BLaER1 (cell line): ENCODE measurements at regions not wholly inside any gene's neighbourhood (a gene's known extent, or its start where the extent isn't known, plus 50 kb on each side); places are given as distances from the start of the nearest gene placed in this dataset.

Source experiments
- H3K27ac ChIP-seq: shearing (Covaris generic); formaldehyde crosslinking; 2 replicates; pipeline ENCODE4 v1.8.1; 2022
- H3K27me3 ChIP-seq: shearing (Covaris generic); formaldehyde crosslinking; 2 replicates; pipeline ENCODE4 v1.8.1; 2022
- H3K36me3 ChIP-seq: shearing (Covaris generic); formaldehyde crosslinking; 2 replicates; pipeline ENCODE4 v1.8.1; 2022
- H3K4me1 ChIP-seq: shearing (Covaris generic); formaldehyde crosslinking; 2 replicates; pipeline ENCODE4 v1.8.1; 2022
- H3K4me2 ChIP-seq: shearing (Covaris generic); formaldehyde crosslinking; 2 replicates; pipeline ENCODE4 v1.8.1; 2022
- H3K4me3 ChIP-seq: shearing (Covaris generic); formaldehyde crosslinking; 2 replicates; pipeline ENCODE4 v1.8.1; 2022
- H3K9ac ChIP-seq: shearing (Covaris generic); formaldehyde crosslinking; 2 replicates; pipeline ENCODE4 v1.8.1; 2022
- H3K9me3 ChIP-seq: shearing (Covaris generic); formaldehyde crosslinking; 2 replicates; pipeline ENCODE4 v1.8.1; 2022
- H4K20me1 ChIP-seq: shearing (Covaris generic); formaldehyde crosslinking; 2 replicates; pipeline ENCODE4 v1.8.1; 2022
- Cebpa-rat ChIP-seq: shearing (Covaris generic); IDR thresholded peaks from 2 replicates; pipeline ENCODE4 v1.8.1; 2022

DNA sequence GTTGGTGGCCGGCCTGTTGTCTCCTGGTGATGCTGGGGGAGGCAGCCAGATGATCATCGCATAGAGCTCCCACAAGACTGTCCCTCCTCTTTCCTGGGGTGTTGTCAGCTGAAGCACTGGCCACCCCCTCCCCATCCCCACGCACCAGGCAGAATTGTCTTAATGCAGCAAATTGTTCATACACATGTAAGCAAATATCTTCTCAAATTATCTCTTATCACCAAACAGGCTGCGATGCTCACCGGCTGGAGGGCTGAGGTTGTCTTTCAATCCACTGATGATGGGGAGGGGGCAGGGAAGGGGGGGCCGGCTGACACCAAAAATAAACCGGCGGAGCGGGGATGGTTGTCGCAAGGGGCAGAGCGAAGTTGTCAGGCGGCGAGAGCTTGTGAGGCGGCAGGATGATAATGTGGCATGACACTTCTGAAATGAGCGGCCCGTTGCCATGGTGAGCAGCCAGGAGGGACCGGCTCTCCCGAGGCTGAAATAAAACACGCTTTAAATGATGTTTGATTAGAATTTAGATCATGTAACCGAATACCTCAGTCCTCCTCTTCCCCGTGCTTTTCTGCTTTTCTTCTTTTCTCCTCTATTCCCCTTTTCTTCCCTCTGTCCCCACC lies 59.8 kb downstream of the MRM1 start:
- no peak for TF ChIP-seq Cebpa-rat
- no peak overlapping the region for H3K4me3 ChIP-seq
- H3K9ac ChIP-seq = no peak overlapping the region
- no peaks in the 10 kb centered on the region for H3K36me3 ChIP-seq
- peaks cover 12% of the 10 kb centered on the region; the same call in 1 of the 2 replicates for H3K4me1 ChIP-seq
- no peaks in the 10 kb centered on the region for H3K9me3 ChIP-seq
- H3K27me3 ChIP-seq = peaks cover 38% of the 10 kb centered on the region
- no peak overlapping the region for H3K27ac ChIP-seq
- H4K20me1 ChIP-seq = peaks cover 43% of the 10 kb centered on the region
- no peak overlapping the region for H3K4me2 ChIP-seq

DNA sequence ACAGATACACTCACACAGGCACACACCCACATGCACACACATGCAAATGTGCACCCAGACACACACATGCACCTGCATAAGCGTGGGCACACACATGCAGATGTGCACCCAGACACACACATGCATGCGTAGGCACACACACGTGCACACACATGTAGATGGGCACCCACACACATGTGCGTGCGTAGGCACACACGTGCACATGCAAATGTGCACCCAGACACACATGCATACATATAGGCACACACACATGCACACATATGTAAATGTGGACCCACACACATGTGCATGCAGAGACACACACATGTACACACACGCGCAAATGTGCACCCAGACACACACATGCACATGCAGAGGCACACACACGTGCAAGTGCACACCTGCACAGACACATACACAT lies 60.3 kb downstream of the MRM1 start:
- TF ChIP-seq Cebpa-rat = no peak
- H3K9ac ChIP-seq = no peak overlapping the region
- no peak overlapping the region for H3K27ac ChIP-seq
- no peaks in the 10 kb centered on the region for H3K9me3 ChIP-seq
- no peaks in the 10 kb centered on the region for H3K36me3 ChIP-seq
- peaks cover 37% of the 10 kb centered on the region for H4K20me1 ChIP-seq
- H3K4me1 ChIP-seq = peaks cover 12% of the 10 kb centered on the region; the same call in 1 of the 2 replicates
- H3K4me2 ChIP-seq = no peak overlapping the region
- no peak overlapping the region for H3K4me3 ChIP-seq
- peaks cover 33% of the 10 kb centered on the region for H3K27me3 ChIP-seq

DNA sequence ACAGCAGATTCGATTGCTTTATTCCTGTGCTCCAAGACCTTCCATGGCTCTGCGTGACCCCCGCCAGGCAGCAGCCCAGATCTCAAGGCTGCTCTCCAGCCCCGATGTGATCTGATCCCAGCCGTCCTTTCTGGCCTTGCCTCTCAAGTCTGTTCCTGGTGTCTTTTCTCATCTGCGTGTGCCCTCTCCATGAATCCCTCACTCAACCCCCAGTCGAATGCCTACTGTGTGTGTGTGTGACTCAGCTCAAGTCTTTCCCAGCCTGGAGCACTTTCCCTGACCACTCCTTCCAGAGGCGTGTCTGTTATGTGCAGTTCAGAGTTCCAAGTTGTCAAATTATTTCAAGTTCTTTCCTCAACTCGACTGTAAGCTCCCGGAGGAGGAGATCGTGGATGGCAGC lies 64.0 kb downstream of the MRM1 start:
- no peak overlapping the region for H3K4me2 ChIP-seq
- no peak overlapping the region for H3K27ac ChIP-seq

DNA sequence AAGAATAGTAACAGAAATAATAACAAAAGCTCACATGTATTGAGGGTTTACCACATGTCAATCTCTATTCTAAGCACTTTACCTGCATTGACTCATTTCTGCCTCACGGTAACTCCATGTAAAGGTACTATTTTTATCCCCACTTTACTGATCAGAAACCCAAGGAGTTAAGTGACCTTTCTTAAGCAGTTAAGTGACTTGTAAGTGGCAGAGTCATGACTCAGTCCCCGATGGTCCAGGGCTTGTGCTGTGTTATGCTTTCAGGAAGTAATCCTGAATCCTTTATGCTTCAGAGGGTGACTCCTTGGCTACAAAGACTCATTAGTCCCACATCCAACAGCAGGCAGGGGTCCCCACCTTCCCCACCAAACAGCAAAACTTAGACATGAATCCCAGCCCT lies 66.5 kb downstream of the MRM1 start:
- Histone ChIP-seq H3K4me2 (no peak overlapping the region), H4K20me1 (no peaks in the 10 kb centered on the region), H3K4me1 (no peaks in the 10 kb centered on the region), H3K9ac (no peak overlapping the region), H3K27ac (no peak overlapping the region), H3K27me3 (no peaks in the 10 kb centered on the region), H3K9me3 (no peaks in the 10 kb centered on the region), H3K4me3 (no peak overlapping the region), H3K36me3 (no peaks in the 10 kb centered on the region)
- no peak for TF ChIP-seq Cebpa-rat

More for the DNA sequence above, 64.0 kb downstream of the MRM1 start:
- H3K27me3 ChIP-seq = no peaks in the 10 kb centered on the region
- H4K20me1 ChIP-seq = peaks cover 2% of the 10 kb centered on the region; the same call in 1 of the 2 replicates
- no peak for TF ChIP-seq Cebpa-rat
- H3K4me1 ChIP-seq = no peaks in the 10 kb centered on the region
- no peak overlapping the region for H3K9ac ChIP-seq
- no peaks in the 10 kb centered on the region for H3K9me3 ChIP-seq
- H3K4me3 ChIP-seq = no peak overlapping the region
- H3K36me3 ChIP-seq = no peaks in the 10 kb centered on the region

DNA sequence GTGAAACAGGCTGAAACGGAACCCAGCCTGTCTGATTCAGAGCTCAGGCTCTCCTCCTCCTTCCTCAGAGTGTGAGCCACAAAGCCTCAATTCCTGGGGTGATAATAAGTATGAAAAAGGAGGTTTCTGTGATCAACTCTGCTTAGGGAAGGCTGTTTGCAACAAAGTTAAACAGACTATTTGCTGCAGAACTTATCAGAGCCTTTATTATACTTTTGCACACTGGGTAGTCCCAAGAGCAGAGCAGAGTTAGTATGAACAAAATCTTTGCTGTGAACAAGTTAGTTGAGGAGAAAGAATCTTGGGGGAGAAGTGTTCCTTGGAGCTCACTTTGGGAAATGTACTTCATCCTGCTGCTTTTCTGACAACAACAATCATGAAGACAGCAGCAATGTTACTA lies 67.4 kb downstream of the MRM1 start:
- no peak overlapping the region for H3K4me2 ChIP-seq
- no peak overlapping the region for H3K27ac ChIP-seq
- no peak overlapping the region for H3K4me3 ChIP-seq
- H3K9ac ChIP-seq = no peak overlapping the region
- H3K27me3 ChIP-seq = no peaks in the 10 kb centered on the region
- no peaks in the 10 kb centered on the region for H4K20me1 ChIP-seq
- no peak for TF ChIP-seq Cebpa-rat
- H3K36me3 ChIP-seq = no peaks in the 10 kb centered on the region
- H3K4me1 ChIP-seq = no peaks in the 10 kb centered on the region
- H3K9me3 ChIP-seq = no peaks in the 10 kb centered on the region

DNA sequence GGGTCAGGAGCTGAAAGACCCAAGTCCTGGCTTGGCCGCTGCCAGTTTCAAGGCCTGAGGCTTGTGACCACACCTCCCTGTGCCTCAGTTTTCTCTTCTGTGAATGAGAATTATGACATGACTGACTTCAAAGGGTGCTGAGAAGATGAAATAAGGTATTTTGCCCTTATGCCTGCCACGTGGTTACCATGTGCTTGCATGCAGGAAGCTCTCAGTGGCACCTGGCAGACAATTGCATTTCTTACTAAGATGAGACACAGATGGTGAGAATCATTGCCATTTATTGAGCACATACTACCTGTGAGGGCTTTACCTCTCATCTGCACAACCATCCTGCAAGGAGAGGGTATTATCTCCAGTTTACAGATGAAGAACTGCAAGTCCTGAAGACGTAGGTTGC lies 69.8 kb downstream of the MRM1 start:
- Histone ChIP-seq H3K27me3 (no peaks in the 10 kb centered on the region), H3K4me3 (no peak overlapping the region), H3K9ac (no peak overlapping the region), H3K36me3 (no peaks in the 10 kb centered on the region), H3K4me1 (peaks cover 11% of the 10 kb centered on the region), H3K27ac (no peak overlapping the region), H3K4me2 (no peak overlapping the region), H3K9me3 (no peaks in the 10 kb centered on the region), H4K20me1 (no peaks in the 10 kb centered on the region)
- TF ChIP-seq Cebpa-rat = no peak

DNA sequence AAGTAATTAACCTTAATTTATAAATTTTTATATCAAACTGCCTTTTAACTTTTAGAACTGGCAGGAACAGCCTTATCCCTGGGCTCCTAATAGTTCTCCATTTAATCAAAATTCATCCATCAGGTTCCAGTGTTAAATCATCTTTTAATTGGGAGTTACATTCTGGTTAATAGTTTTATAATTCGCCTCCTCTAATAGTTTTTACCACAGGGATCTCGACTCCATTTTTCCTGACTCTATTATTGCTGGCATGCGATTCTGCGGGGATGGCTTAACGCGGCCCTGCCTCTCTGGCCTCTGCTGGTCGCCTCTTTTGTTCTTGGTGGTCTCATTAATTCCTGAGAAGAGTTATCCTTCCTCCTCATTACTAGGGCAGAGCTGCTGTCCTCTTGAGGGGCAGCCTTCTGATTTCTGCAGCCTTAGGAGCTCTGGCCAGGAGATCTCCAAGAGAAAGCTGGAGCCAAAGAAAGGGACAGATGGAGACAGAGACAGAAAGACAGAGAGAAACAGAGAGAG lies 71.1 kb downstream of the MRM1 start:
- no peaks in the 10 kb centered on the region for H3K9me3 ChIP-seq
- H3K36me3 ChIP-seq = no peaks in the 10 kb centered on the region
- H3K27ac ChIP-seq = no peak overlapping the region
- no peak for TF ChIP-seq Cebpa-rat
- no peaks in the 10 kb centered on the region for H4K20me1 ChIP-seq
- no peak overlapping the region for H3K9ac ChIP-seq
- H3K4me3 ChIP-seq = no peak overlapping the region
- H3K27me3 ChIP-seq = no peaks in the 10 kb centered on the region
- no peak overlapping the region for H3K4me2 ChIP-seq
- peaks cover 11% of the 10 kb centered on the region for H3K4me1 ChIP-seq

DNA sequence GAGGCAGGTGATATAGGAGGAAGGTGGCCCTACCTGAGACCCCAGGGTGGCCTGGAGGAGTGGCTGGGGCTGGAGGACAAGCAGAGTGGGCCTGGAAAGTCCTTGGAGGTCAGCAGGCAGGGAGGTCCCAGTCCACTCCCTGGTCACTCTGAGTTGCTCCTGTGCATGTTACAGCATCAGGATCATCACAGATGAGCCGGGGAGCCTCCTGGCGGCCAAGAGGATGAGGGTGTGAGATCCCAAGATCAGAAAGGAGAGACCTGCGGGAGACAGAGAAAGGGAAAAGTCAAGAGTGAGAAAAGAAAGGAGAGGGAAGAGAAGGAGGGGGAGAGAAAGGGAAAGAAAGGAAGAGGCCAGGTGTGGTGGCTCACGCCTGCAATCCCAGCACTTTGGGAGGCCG lies 71.7 kb downstream of the MRM1 start:
- Histone ChIP-seq H3K9ac (no peak overlapping the region), H3K36me3 (no peaks in the 10 kb centered on the region), H3K4me3 (no peak overlapping the region), H3K4me1 (peaks cover 11% of the 10 kb centered on the region), H3K27me3 (no peaks in the 10 kb centered on the region), H3K9me3 (no peaks in the 10 kb centered on the region), H3K4me2 (no peak overlapping the region), H4K20me1 (no peaks in the 10 kb centered on the region), H3K27ac (no peak overlapping the region)
- no peak for TF ChIP-seq Cebpa-rat

DNA sequence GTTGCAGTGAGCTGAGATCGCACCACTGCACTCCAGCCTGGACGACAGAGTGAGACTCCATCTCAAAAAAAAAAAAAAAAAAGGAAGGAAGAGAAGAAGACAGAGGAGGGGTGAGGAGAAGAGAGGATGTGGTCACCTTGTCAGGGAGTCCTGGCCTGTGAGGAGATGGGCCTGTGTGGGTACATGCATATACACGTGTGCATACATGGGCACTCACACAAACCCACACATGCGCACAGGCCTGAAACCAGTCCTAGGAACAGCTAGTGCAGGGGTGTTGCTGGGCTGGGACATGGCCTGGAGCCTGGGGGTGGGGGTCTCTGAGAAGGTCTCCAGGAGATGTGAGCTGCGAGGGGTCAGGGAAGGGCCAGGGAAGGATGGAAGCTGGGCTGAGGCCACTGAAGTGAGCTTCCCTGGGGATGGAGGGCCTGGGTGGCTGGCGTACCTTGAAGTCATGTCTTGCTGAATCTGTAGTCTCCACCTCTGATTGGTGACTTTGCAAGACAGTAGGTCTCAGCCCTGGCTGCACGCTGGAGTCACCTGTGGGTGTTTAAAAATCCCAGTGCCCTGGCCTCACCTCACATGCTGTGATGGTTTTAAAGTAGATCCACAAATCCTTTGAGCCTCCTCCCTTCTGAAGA lies 72.4 kb downstream of the MRM1 start:
- H3K36me3 ChIP-seq = no peaks in the 10 kb centered on the region
- peaks cover 11% of the 10 kb centered on the region for H3K4me1 ChIP-seq
- no peaks in the 10 kb centered on the region for H3K27me3 ChIP-seq
- H3K9me3 ChIP-seq = no peaks in the 10 kb centered on the region
- no peak overlapping the region for H3K4me3 ChIP-seq
- no peak overlapping the region for H3K4me2 ChIP-seq
- no peak overlapping the region for H3K9ac ChIP-seq
- no peak overlapping the region for H3K27ac ChIP-seq
- no peaks in the 10 kb centered on the region for H4K20me1 ChIP-seq
- TF ChIP-seq Cebpa-rat = no peak

DNA sequence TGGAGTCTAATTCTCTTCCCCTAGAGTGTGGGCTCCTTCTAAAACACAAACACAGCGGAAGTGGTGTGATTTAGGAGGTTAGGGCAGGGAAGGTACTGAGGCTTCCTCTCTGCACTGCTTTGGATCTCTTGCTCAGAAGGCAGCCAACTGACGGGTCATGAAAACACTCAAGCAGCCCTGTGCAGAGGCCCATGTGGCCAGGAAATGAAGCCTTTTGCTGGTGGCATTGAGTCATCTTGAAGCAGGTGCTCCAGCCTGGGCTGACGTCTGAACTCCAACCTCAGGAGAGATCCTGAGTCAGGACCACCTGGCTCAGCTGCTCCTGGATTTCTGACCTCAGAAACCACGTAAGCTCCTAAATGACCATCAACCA lies 72.9 kb downstream of the MRM1 start:
- H3K27ac ChIP-seq = no peak overlapping the region
- peaks cover 16% of the 10 kb centered on the region for H3K4me1 ChIP-seq
- no peak overlapping the region for H3K4me3 ChIP-seq
- no peaks in the 10 kb centered on the region for H4K20me1 ChIP-seq
- H3K9ac ChIP-seq = no peak overlapping the region
- H3K9me3 ChIP-seq = no peaks in the 10 kb centered on the region
- no peak overlapping the region for H3K4me2 ChIP-seq
- no peak for TF ChIP-seq Cebpa-rat
- H3K36me3 ChIP-seq = no peaks in the 10 kb centered on the region
- H3K27me3 ChIP-seq = no peaks in the 10 kb centered on the region
